RWPE2 (cell line): ENCODE measurements at regions not wholly inside any gene's neighbourhood (a gene's known extent, or its start where the extent isn't known, plus 50 kb on each side); places are given as distances from the start of the nearest gene placed in this dataset.
"Not testable (repeated sequence)": the region's sequence is repeated elsewhere in the genome, so short reads cannot be mapped to it uniquely, and the experiment has no call there.

Source experiments
- ATAC-seq: fragments of 200-7000 bp; cut with Tn5 transposase; 3 replicates; pipeline ENCODE4 v1.9.1; 2021; ENCODE audit warnings: low read depth
- DNase-seq: peaks from one replicate; pipeline ENCODE4 v3.0.0-alpha.2; 2020; ENCODE audit warnings: low spot score
- H3K27ac ChIP-seq: fragments of 450-650 bp; 2 replicates; pipeline ENCODE4 v1.5.1; 2017; ENCODE audit warnings: mild to moderate bottlenecking; ENCODE audit not compliant: poor library complexity, severe bottlenecking
- H3K27me3 ChIP-seq: fragments of 250-450 bp; sonication (Bioruptor Pico); 2 replicates; pipeline ENCODE4 v1.5.1; 2021; ENCODE audit warnings: mild to moderate bottlenecking, moderate library complexity; ENCODE audit not compliant: insufficient read depth, poor library complexity, severe bottlenecking
- H3K36me3 ChIP-seq: fragments of 250-450 bp; sonication (Bioruptor Pico); 2 replicates; pipeline ENCODE4 v1.5.1; 2020; ENCODE audit warnings: low read depth, mild to moderate bottlenecking, moderate library complexity
- H3K4me1 ChIP-seq: fragments of 250-450 bp; sonication (Bioruptor Pico); 2 replicates; pipeline ENCODE4 v1.5.1; 2021; ENCODE audit warnings: mild to moderate bottlenecking, moderate library complexity; ENCODE audit not compliant: insufficient read depth, poor library complexity, severe bottlenecking
- H3K4me3 ChIP-seq: fragments of 250-450 bp; sonication (Bioruptor Pico); 2 replicates; pipeline ENCODE4 v1.5.1; 2021; ENCODE audit warnings: mild to moderate bottlenecking, moderate library complexity; ENCODE audit not compliant: severe bottlenecking
- H3K9me3 ChIP-seq: fragments of 250-450 bp; sonication (Bioruptor Pico); 2 replicates; pipeline ENCODE4 v1.5.1; 2021; ENCODE audit warnings: mild to moderate bottlenecking, moderate library complexity; ENCODE audit not compliant: severe bottlenecking
- CTCF ChIP-seq: fragments of 450-650 bp; IDR thresholded peaks from one replicate; pipeline ENCODE4 v1.5.1; 2017; ENCODE audit warnings: mild to moderate bottlenecking, moderate library complexity; ENCODE audit not compliant: poor library complexity, severe bottlenecking

- peak overlapping the region; percentile 31 for H3K27ac ChIP-seq
Observed at GRCh38 chr7:12032146-12032545, 178.9 kb upstream of the TMEM106B start.

GRCh38 chr7:12043457-12043856 is 167.6 kb upstream of the TMEM106B start:
- not testable (repeated sequence) for DNase-seq, H3K4me3 ChIP-seq, H3K27ac ChIP-seq, H3K36me3 ChIP-seq, H3K4me1 ChIP-seq, H3K9me3 ChIP-seq, H3K27me3 ChIP-seq
- ATAC-seq = 0 out of 3 replicates have a peak, but pooled peaks have one; percentile 40

More at GRCh38 chr7:12032146-12032545, 178.9 kb upstream of the TMEM106B start:
- DNase-seq = no peak
- no peak for ATAC-seq
- no peaks in the 10 kb centered on the region for H3K27me3 ChIP-seq
- no peaks in the 10 kb centered on the region for H3K36me3 ChIP-seq
- no peak overlapping the region for H3K4me3 ChIP-seq
- H3K9me3 ChIP-seq = no peaks in the 10 kb centered on the region
- H3K4me1 ChIP-seq = peaks cover 15% of the 10 kb centered on the region
- no peak for TF ChIP-seq CTCF

- DNase-seq (no peak), ATAC-seq (no peak)
- no peaks in the 10 kb centered on the region for H3K27me3 ChIP-seq
- TF ChIP-seq CTCF = no peak
- no peaks in the 10 kb centered on the region for H3K36me3 ChIP-seq
- H3K4me1 ChIP-seq = no peaks in the 10 kb centered on the region
- no peak overlapping the region for H3K27ac ChIP-seq
- H3K4me3 ChIP-seq = no peak overlapping the region
- H3K9me3 ChIP-seq = peaks cover 1% of the 10 kb centered on the region
Observed at GRCh38 chr7:12052211-12052610, 158.9 kb upstream of the TMEM106B start.

GRCh38 chr7:12053561-12053960 is 157.5 kb upstream of the TMEM106B start:
- TF ChIP-seq CTCF = no peak
- Histone ChIP-seq H3K27ac (no peak overlapping the region), H3K9me3 (peaks cover 4% of the 10 kb centered on the region), H3K27me3 (no peaks in the 10 kb centered on the region), H3K4me3 (no peak overlapping the region), H3K36me3 (no peaks in the 10 kb centered on the region), H3K4me1 (no peaks in the 10 kb centered on the region)
- no peak for ATAC-seq
- no peak for DNase-seq

GRCh38 chr7:12054830-12055229 is 156.3 kb upstream of the TMEM106B start:
- H3K27me3 ChIP-seq = no peaks in the 10 kb centered on the region
- ATAC-seq = no peak
- no peaks in the 10 kb centered on the region for H3K36me3 ChIP-seq
- no peak overlapping the region for H3K27ac ChIP-seq
- TF ChIP-seq CTCF = no peak
- H3K4me3 ChIP-seq = no peak overlapping the region
- no peak for DNase-seq
- no peaks in the 10 kb centered on the region for H3K4me1 ChIP-seq
- H3K9me3 ChIP-seq = peaks cover 4% of the 10 kb centered on the region

- TF ChIP-seq CTCF = no peak
- DNase-seq = no peak
Observed at GRCh38 chr7:12056381-12056780, 154.7 kb upstream of the TMEM106B start.

More at GRCh38 chr7:12056381-12056780, 154.7 kb upstream of the TMEM106B start:
- no peak overlapping the region for H3K4me3 ChIP-seq
- H3K9me3 ChIP-seq = peaks cover 4% of the 10 kb centered on the region
- no peaks in the 10 kb centered on the region for H3K4me1 ChIP-seq
- H3K27ac ChIP-seq = no peak overlapping the region
- H3K27me3 ChIP-seq = no peaks in the 10 kb centered on the region
- H3K36me3 ChIP-seq = no peaks in the 10 kb centered on the region
- ATAC-seq = no peak
